ENCODE measurements at regions not wholly inside any gene's neighbourhood (a gene's known extent, or its start where the extent isn't known, plus 50 kb on each side); places are given as distances from the start of the nearest gene placed in this dataset.

DNA sequence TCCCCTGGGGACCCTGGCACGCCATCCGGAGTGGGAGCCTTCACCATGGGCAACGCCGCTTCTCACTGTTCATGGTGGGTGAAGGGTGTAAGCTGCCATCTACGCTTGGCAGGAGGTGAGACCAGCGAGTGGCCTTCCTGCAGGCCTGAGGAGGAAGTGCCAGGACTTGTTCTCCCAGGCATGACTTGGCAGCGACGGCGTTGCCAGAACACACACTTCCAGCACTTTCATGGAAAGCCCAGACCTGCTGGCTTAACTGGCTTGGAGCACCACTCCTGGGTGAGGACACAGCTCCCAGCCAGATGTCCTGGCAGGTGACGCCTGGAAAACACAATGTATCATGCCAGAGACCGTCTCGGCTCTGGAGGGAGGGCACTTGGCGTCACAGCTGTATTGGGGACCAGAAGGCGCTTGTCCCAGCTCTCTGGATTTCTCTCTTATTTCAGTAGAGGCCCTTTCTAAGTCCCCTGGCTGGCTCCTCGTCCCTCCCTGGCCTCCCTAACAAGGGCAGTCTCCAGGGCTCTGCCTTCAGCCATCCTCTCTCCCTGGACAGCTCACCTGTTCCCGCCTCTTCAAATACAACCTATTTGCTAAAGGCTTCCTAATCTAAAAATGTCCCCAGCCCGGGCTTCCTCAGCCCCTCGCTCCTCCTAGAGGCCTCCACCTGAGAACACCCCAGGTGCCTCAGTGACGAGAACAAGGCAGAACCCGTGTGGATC lies 188.3 kb downstream of the OLFM1 start:
- H3K27ac ChIP-seq, result no peak overlapping the region
- TF ChIP-seq CTCF (IDR thresholded peaks at IDR 0.05), result no peak
- DNase-seq (ENCODE audit: low spot score), result no peak
- H3K4me3 ChIP-seq, result no peak overlapping the region

DNA sequence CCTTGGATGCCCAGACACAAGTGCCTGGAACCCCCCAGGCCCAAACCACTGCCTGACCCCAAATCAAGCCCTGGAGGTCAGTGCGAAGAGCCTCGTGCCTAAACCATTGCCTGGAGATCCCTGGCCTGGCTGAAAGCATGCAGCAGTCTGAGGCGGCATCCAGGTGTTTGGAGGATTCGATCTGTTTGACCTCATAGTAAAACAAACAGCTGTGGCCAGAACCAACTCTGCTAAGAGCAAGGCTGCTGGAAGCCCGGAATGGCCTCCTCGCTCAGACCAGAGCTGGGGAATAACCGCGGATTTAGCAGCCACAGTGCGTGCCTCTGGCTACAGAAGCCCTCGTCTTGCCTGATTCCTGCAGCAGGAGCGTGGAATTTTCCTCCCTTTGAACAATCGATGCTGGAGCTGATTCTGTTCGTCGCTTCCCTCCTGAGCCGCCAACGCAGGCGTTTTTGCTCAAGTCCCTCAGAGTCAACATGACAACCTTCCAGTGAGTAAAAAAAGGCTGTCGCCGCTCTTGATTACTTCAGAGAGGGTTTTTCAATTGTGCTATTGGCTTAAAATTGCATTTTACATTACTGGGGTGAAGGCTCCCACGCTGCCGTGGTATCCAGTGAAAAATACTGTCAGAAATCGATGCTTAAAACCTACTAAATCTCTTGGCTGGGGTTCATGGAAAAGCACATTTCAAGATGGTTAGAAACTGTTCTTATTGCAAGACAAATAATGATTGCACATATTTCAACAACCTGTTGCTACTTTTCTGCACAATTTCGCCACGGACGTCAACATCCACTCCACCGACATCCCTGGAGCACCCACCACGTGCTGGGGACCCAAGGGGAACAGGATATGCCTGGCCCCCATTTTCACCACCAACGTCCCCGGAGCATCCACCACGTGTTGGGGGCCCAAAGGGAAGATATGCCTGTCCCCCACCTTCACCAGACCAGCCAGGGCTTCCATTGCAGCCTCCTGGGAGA lies 190.0 kb downstream of the OLFM1 start:
- DNase-seq (ENCODE audit: low spot score), result no peak
- Histone ChIP-seq H3K27ac (no peak overlapping the region), H3K4me3 (no peak overlapping the region)
- no peak for TF ChIP-seq CTCF (IDR thresholded peaks at IDR 0.05)

DNA sequence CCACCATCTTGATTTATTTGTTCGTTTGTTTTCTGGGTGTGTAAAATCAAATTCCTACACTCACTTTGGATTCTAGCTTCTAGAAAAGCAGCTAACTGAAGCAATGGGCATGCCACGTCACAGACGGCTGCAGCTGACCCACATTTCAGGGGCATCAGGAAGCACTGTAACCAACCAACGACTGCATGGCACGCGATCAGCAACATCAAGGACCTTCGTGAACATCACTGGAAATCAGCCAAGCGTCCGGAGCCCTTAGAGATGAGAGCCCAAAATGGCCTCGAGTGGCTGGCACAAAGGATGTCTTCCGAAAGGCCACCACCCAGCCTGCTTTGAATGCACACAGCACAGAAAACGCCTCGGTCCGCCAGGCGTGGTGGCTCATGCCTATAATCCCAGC lies 191.1 kb downstream of the OLFM1 start:
- no peak overlapping the region for H3K4me3 ChIP-seq
- DNase-seq (ENCODE audit: low spot score), result no peak
- no peak for TF ChIP-seq CTCF (IDR thresholded peaks at IDR 0.05)
- no peak overlapping the region for H3K27ac ChIP-seq

GRCh38 chr9:135279385-135279784 lies 191.9 kb downstream of the OLFM1 start:
- no peak for DNase-seq (ENCODE audit: low spot score)
- H3K4me3 ChIP-seq, result no peak overlapping the region
- no peak for TF ChIP-seq CTCF (IDR thresholded peaks at IDR 0.05)
- no peak overlapping the region for H3K27ac ChIP-seq

GRCh38 chr9:135279834-135280393 lies 192.4 kb downstream of the OLFM1 start:
- DNase-seq (ENCODE audit: low spot score), result no peak
- no peak overlapping the region for H3K27ac ChIP-seq
- no peak overlapping the region for H3K4me3 ChIP-seq
- TF ChIP-seq CTCF (IDR thresholded peaks at IDR 0.05), result no peak

- Histone ChIP-seq H3K27ac (no peak overlapping the region), H3K4me3 (no peak overlapping the region)
- no peak for DNase-seq (ENCODE audit: low spot score)
- TF ChIP-seq CTCF (IDR thresholded peaks at IDR 0.05), result no peak
Measured at GRCh38 chr9:135280666-135281065, 193.2 kb downstream of the OLFM1 start.

Measured in coronary artery (tissue), 2 donors.